ENCODE measurements at regions not wholly inside any gene's neighbourhood (a gene's known extent, or its start where the extent isn't known, plus 50 kb on each side); places are given as distances from the start of the nearest gene placed in this dataset.

GRCh38 chr1:69319287-69319686, 248.4 kb upstream of the LRRC7 start:
- TF ChIP-seq, protein P1, sequence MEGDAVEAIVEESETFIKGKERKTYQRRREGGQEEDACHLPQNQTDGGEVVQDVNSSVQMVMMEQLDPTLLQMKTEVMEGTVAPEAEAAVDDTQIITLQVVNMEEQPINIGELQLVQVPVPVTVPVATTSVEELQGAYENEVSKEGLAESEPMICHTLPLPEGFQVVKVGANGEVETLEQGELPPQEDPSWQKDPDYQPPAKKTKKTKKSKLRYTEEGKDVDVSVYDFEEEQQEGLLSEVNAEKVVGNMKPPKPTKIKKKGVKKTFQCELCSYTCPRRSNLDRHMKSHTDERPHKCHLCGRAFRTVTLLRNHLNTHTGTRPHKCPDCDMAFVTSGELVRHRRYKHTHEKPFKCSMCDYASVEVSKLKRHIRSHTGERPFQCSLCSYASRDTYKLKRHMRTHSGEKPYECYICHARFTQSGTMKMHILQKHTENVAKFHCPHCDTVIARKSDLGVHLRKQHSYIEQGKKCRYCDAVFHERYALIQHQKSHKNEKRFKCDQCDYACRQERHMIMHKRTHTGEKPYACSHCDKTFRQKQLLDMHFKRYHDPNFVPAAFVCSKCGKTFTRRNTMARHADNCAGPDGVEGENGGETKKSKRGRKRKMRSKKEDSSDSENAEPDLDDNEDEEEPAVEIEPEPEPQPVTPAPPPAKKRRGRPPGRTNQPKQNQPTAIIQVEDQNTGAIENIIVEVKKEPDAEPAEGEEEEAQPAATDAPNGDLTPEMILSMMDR (IDR thresholded peaks at IDR 0.05): no peak
- TF ChIP-seq POLR2AphosphoS5 (IDR thresholded peaks at IDR 0.05): no peak
- no peak for TF ChIP-seq POLR2A (IDR thresholded peaks at IDR 0.05)
- TF ChIP-seq EP300 (IDR thresholded peaks at IDR 0.05): no peak

Measured in gastroesophageal sphincter (tissue), 3 donors.